ENCODE measurements at regions not wholly inside any gene's neighbourhood (a gene's known extent, or its start where the extent isn't known, plus 50 kb on each side); places are given as distances from the start of the nearest gene placed in this dataset.

GRCh38 chr9:113775749-113776148 is 100.4 kb upstream of the ZNF618 start:
- H3K36me3 ChIP-seq (ENCODE audit: control insufficient read depth, insufficient read depth, low read length), result no peaks in the 10 kb centered on the region
- POLR2A ChIA-PET, result no interaction called here
- CTCF ChIA-PET, result interaction anchor here (0.7 kb wide), 1 partner anchor 12 kb away, joined by 4 read pairs; no protein-coding TSS in a partner anchor
- TF ChIP-seq CTCF (IDR thresholded peaks at IDR 0.05; ENCODE audit: insufficient read depth, low read depth, low read length), result no peak
- no peak overlapping the region for H3K4me3 ChIP-seq (ENCODE audit: low read depth, low read length)
- H3K27me3 ChIP-seq (ENCODE audit: control insufficient read depth, insufficient read depth, low read length), result peaks cover 17% of the 10 kb centered on the region
- DNase-seq (ENCODE audit: low read depth), result no peak

- CTCF ChIA-PET, result interaction anchor here (0.7 kb wide), 1 partner anchor 12 kb away, joined by 4 read pairs; no protein-coding TSS in a partner anchor
- no peak for TF ChIP-seq CTCF (IDR thresholded peaks at IDR 0.05; ENCODE audit: insufficient read depth, low read depth, low read length)
- DNase-seq (ENCODE audit: low read depth), result no peak
- peaks cover 14% of the 10 kb centered on the region for H3K27me3 ChIP-seq (ENCODE audit: control insufficient read depth, insufficient read depth, low read length)
- H3K4me3 ChIP-seq (ENCODE audit: low read depth, low read length), result no peak overlapping the region
- POLR2A ChIA-PET, result no interaction called here
- H3K36me3 ChIP-seq (ENCODE audit: control insufficient read depth, insufficient read depth, low read length), result no peaks in the 10 kb centered on the region
These were observed 99.9 kb upstream of the ZNF618 start for GRCh38 chr9:113776194-113776593.

- Histone ChIP-seq H3K36me3 (ENCODE audit: control insufficient read depth, insufficient read depth, low read length) (no peaks in the 10 kb centered on the region), H3K4me3 (ENCODE audit: low read depth, low read length) (no peak overlapping the region), H3K27me3 (ENCODE audit: control insufficient read depth, insufficient read depth, low read length) (peaks cover 6% of the 10 kb centered on the region)
- CTCF ChIA-PET, result interaction anchor here (1.1 to 1.3 kb wide), 2 partner anchors 10 to 182 kb away, joined by 3 to 4 read pairs; no protein-coding TSS in a partner anchor
- POLR2A ChIA-PET, result no interaction called here
- no peak for TF ChIP-seq CTCF (IDR thresholded peaks at IDR 0.05; ENCODE audit: insufficient read depth, low read depth, low read length)
- no peak for DNase-seq (ENCODE audit: low read depth)
These were observed 94.7 kb upstream of the ZNF618 start for GRCh38 chr9:113781381-113781780.

GRCh38 chr9:113781896-113782295 is 94.2 kb upstream of the ZNF618 start:
- Histone ChIP-seq H3K27me3 (ENCODE audit: control insufficient read depth, insufficient read depth, low read length) (peaks cover 6% of the 10 kb centered on the region), H3K4me3 (ENCODE audit: low read depth, low read length) (no peak overlapping the region), H3K36me3 (ENCODE audit: control insufficient read depth, insufficient read depth, low read length) (no peaks in the 10 kb centered on the region)
- ChIA-PET POLR2A (no interaction called here), CTCF (interaction anchor here (1.1 kb wide), 1 partner anchor 181 kb away, joined by 4 read pairs; no protein-coding TSS in a partner anchor)
- TF ChIP-seq CTCF (IDR thresholded peaks at IDR 0.05; ENCODE audit: insufficient read depth, low read depth, low read length), result no peak
- no peak for DNase-seq (ENCODE audit: low read depth)

- ChIA-PET POLR2A (no interaction called here), CTCF (no interaction called here)
- DNase-seq (ENCODE audit: low read depth), result no peak
- no peaks in the 10 kb centered on the region for H3K36me3 ChIP-seq (ENCODE audit: control insufficient read depth, insufficient read depth, low read length)
- peaks cover 6% of the 10 kb centered on the region for H3K27me3 ChIP-seq (ENCODE audit: control insufficient read depth, insufficient read depth, low read length)
- no peak overlapping the region for H3K4me3 ChIP-seq (ENCODE audit: low read depth, low read length)
- no peak for TF ChIP-seq CTCF (IDR thresholded peaks at IDR 0.05; ENCODE audit: insufficient read depth, low read depth, low read length)
These were observed 92.6 kb upstream of the ZNF618 start for GRCh38 chr9:113783475-113783874.

All from BJ (cell line).